ENCODE measurements at regions not wholly inside any gene's neighbourhood (a gene's known extent, or its start where the extent isn't known, plus 50 kb on each side); places are given as distances from the start of the nearest gene placed in this dataset.

GRCh38 chr14:37903343-37904191 lies 304.1 kb upstream of the SSTR1 start:
- Histone ChIP-seq H3K27me3 (ENCODE audit: insufficient read depth, low read length) (no peaks in the 10 kb centered on the region), H3K27ac (ENCODE audit: low read depth, low read length) (no peak overlapping the region), H2AFZ (ENCODE audit: low read length) (peak overlapping the region; percentile 49), H3K36me3 (ENCODE audit: insufficient read depth, low read length) (no peaks in the 10 kb centered on the region), H3K4me1 (ENCODE audit: insufficient read depth, low read length) (peaks cover 8% of the 10 kb centered on the region), H3K4me3 (ENCODE audit: insufficient read depth, low read length) (no peak overlapping the region), H3K9me3 (ENCODE audit: low read depth, low read length) (no peaks in the 10 kb centered on the region), H3K79me2 (ENCODE audit: insufficient read depth, low read length) (no peaks in the 10 kb centered on the region), H4K20me1 (ENCODE audit: insufficient read depth, low read length) (no peaks in the 10 kb centered on the region), H3K4me2 (ENCODE audit: insufficient read depth, low read length) (peak overlapping the region; percentile 30)
- peak; percentile 63 for TF ChIP-seq CTCF (IDR thresholded peaks at IDR 0.05; ENCODE audit: extremely low read depth, low read depth, low read length)
- peak; percentile 71 for DNase-seq (ENCODE audit: insufficient read length, low spot score, missing footprints)

- no peak for TF ChIP-seq CTCF (IDR thresholded peaks at IDR 0.05; ENCODE audit: extremely low read depth, low read depth, low read length)
Measured at GRCh38 chr14:37924622-37925021, 283.1 kb upstream of the SSTR1 start.

GRCh38 chr14:37932008-37932407 lies 275.7 kb upstream of the SSTR1 start:
- no peaks in the 10 kb centered on the region for H3K4me1 ChIP-seq (ENCODE audit: insufficient read depth, low read length)
- no peaks in the 10 kb centered on the region for H4K20me1 ChIP-seq (ENCODE audit: insufficient read depth, low read length)
- no peaks in the 10 kb centered on the region for H3K79me2 ChIP-seq (ENCODE audit: insufficient read depth, low read length)
- no peak overlapping the region for H3K27ac ChIP-seq (ENCODE audit: low read depth, low read length)
- DNase-seq (ENCODE audit: insufficient read length, low spot score, missing footprints): no peak
- no peak for TF ChIP-seq CTCF (IDR thresholded peaks at IDR 0.05; ENCODE audit: extremely low read depth, low read depth, low read length)
- no peaks in the 10 kb centered on the region for H3K27me3 ChIP-seq (ENCODE audit: insufficient read depth, low read length)
- no peak overlapping the region for H2AFZ ChIP-seq (ENCODE audit: low read length)
- H3K9me3 ChIP-seq (ENCODE audit: low read depth, low read length): no peaks in the 10 kb centered on the region
- no peak overlapping the region for H3K4me3 ChIP-seq (ENCODE audit: insufficient read depth, low read length)
- no peak overlapping the region for H3K4me2 ChIP-seq (ENCODE audit: insufficient read depth, low read length)
- no peaks in the 10 kb centered on the region for H3K36me3 ChIP-seq (ENCODE audit: insufficient read depth, low read length)

More at GRCh38 chr14:37924622-37925021, 283.1 kb upstream of the SSTR1 start:
- Histone ChIP-seq H3K79me2 (ENCODE audit: insufficient read depth, low read length) (no peaks in the 10 kb centered on the region), H3K4me3 (ENCODE audit: insufficient read depth, low read length) (no peak overlapping the region), H2AFZ (ENCODE audit: low read length) (no peak overlapping the region), H3K9me3 (ENCODE audit: low read depth, low read length) (no peaks in the 10 kb centered on the region), H3K4me1 (ENCODE audit: insufficient read depth, low read length) (no peaks in the 10 kb centered on the region), H3K27me3 (ENCODE audit: insufficient read depth, low read length) (no peaks in the 10 kb centered on the region), H3K27ac (ENCODE audit: low read depth, low read length) (no peak overlapping the region), H4K20me1 (ENCODE audit: insufficient read depth, low read length) (no peaks in the 10 kb centered on the region), H3K36me3 (ENCODE audit: insufficient read depth, low read length) (no peaks in the 10 kb centered on the region), H3K4me2 (ENCODE audit: insufficient read depth, low read length) (no peak overlapping the region)
- no peak for DNase-seq (ENCODE audit: insufficient read length, low spot score, missing footprints)

- Histone ChIP-seq H3K27ac (ENCODE audit: low read depth, low read length) (no peak overlapping the region), H3K4me2 (ENCODE audit: insufficient read depth, low read length) (no peak overlapping the region), H3K4me1 (ENCODE audit: insufficient read depth, low read length) (no peaks in the 10 kb centered on the region), H3K4me3 (ENCODE audit: insufficient read depth, low read length) (no peak overlapping the region), H3K27me3 (ENCODE audit: insufficient read depth, low read length) (no peaks in the 10 kb centered on the region), H3K79me2 (ENCODE audit: insufficient read depth, low read length) (no peaks in the 10 kb centered on the region), H2AFZ (ENCODE audit: low read length) (no peak overlapping the region), H3K9me3 (ENCODE audit: low read depth, low read length) (no peaks in the 10 kb centered on the region), H4K20me1 (ENCODE audit: insufficient read depth, low read length) (no peaks in the 10 kb centered on the region), H3K36me3 (ENCODE audit: insufficient read depth, low read length) (no peaks in the 10 kb centered on the region)
- TF ChIP-seq CTCF (IDR thresholded peaks at IDR 0.05; ENCODE audit: extremely low read depth, low read depth, low read length): no peak
- no peak for DNase-seq (ENCODE audit: insufficient read length, low spot score, missing footprints)
Measured at GRCh38 chr14:37932481-37932880, 275.2 kb upstream of the SSTR1 start.
